ENCODE measurements at regions not wholly inside any gene's neighbourhood (a gene's known extent, or its start where the extent isn't known, plus 50 kb on each side); places are given as distances from the start of the nearest gene placed in this dataset.
"Not testable (repeated sequence)": the region's sequence is repeated elsewhere in the genome, so short reads cannot be mapped to it uniquely, and the experiment has no call there.

DNA sequence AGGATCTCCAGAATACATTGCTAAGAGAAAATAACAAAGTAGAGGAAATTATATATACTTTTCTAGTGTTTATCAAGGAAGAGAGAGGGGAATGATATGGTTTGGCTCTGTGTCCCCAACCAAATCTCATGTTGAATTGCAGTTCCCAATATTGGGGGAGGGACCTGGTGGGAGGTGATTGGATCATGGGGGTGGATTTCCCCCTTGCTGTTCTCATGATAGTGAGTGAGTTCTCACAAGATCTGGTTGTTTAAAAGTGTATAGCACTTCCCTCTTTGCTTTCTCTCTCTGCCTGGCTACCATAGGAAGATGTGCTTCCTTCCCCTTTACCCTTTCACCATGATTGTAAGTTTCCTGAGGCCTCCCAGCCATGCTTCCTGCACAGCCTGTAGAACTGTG lies 337.9 kb downstream of the SEMA3D start:
- TF ChIP-seq POLR2A, EP300 (IDR thresholded peaks at IDR 0.05): not testable (repeated sequence)
- TF ChIP-seq, protein P1, sequence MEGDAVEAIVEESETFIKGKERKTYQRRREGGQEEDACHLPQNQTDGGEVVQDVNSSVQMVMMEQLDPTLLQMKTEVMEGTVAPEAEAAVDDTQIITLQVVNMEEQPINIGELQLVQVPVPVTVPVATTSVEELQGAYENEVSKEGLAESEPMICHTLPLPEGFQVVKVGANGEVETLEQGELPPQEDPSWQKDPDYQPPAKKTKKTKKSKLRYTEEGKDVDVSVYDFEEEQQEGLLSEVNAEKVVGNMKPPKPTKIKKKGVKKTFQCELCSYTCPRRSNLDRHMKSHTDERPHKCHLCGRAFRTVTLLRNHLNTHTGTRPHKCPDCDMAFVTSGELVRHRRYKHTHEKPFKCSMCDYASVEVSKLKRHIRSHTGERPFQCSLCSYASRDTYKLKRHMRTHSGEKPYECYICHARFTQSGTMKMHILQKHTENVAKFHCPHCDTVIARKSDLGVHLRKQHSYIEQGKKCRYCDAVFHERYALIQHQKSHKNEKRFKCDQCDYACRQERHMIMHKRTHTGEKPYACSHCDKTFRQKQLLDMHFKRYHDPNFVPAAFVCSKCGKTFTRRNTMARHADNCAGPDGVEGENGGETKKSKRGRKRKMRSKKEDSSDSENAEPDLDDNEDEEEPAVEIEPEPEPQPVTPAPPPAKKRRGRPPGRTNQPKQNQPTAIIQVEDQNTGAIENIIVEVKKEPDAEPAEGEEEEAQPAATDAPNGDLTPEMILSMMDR (IDR thresholded peaks at IDR 0.05): not testable (repeated sequence)
